CD4-positive, alpha-beta T cell (primary cell): ENCODE measurements at regions not wholly inside any gene's neighbourhood (a gene's known extent, or its start where the extent isn't known, plus 50 kb on each side); places are given as distances from the start of the nearest gene placed in this dataset.
A peak's percentile ranks its signal among the peaks of the same experiment; 100 is the strongest.

Experiments used
- ATAC-seq: fragments of 200-7000 bp; cut with Tn5 transposase; one replicate; pipeline ENCODE4 v1.10.0; 2022; ENCODE audit warnings: mild to moderate bottlenecking; ENCODE audit not compliant: poor library complexity
- CTCF ChIA-PET: fragments of 350-600 bp; sonication (Branson Sonifier 250); formaldehyde crosslinking; loops from one replicate; lab custom pipeline; 2021; ENCODE audit warnings: antibody characterized with exemption, inconsistent platforms; lab: Charles Lee
- POLR2A ChIA-PET: fragments of 350-600 bp; sonication (Branson Sonifier 250); formaldehyde crosslinking; loops from one replicate; lab custom pipeline; 2021; ENCODE audit warnings: antibody characterized with exemption, inconsistent platforms; lab: Charles Lee
- DNase-seq, 14 experiments: peaks; one replicate each; pipeline ENCODE4 v3.0.0-alpha.2; 2013 to 2020; ENCODE audit warnings: mixed read lengths in 2 of 14
- H3K27ac ChIP-seq, 2 donors: one replicate each; pipeline versions ENCODE4 v1.5.1 to v1.7.0; 2013; ENCODE audit warnings: low read length in 2 of 2, low read depth in 1 of 2, mild to moderate bottlenecking in 1 of 2
- H3K27me3 ChIP-seq, 2 experiments: 1 replicate in 1 of 2; 2 replicates in 1 of 2; pipeline versions ENCODE4 v1.6.1 to v1.7.0; 2013; ENCODE audit warnings: low read length in 2 of 2, control low read depth in 1 of 2, mild to moderate bottlenecking in 1 of 2, moderate library complexity in 1 of 2; ENCODE audit not compliant: insufficient read depth in 2 of 2, control insufficient read depth in 1 of 2
- H3K36me3 ChIP-seq: one replicate; pipeline ENCODE4 v1.6.1; 2013; ENCODE audit warnings: low read length, control low read depth; ENCODE audit not compliant: insufficient read depth
- H3K4me1 ChIP-seq: one replicate; pipeline ENCODE4 v1.6.1; 2013; ENCODE audit warnings: low read length, control low read depth; ENCODE audit not compliant: insufficient read depth
- H3K4me3 ChIP-seq: one replicate; pipeline ENCODE4 v1.5.1; 2013; ENCODE audit warnings: mild to moderate bottlenecking, low read length, moderate library complexity
- H3K9me3 ChIP-seq, 2 experiments: 1 replicate in 1 of 2; 2 replicates in 1 of 2; pipeline versions ENCODE4 v1.6.1 to v1.7.0; 2013; ENCODE audit warnings: low read length in 2 of 2, mild to moderate bottlenecking in 2 of 2, control low read depth in 1 of 2, moderate library complexity in 1 of 2; ENCODE audit not compliant: control insufficient read depth in 1 of 2, insufficient read depth in 1 of 2
- H3K27ac Mint-ChIP-seq: one replicate; pipeline ENCODE4 v1.8.0; 2020; ENCODE audit warnings: mixed read lengths
- H3K27me3 Mint-ChIP-seq: one replicate; pipeline ENCODE4 v1.8.0; 2021; ENCODE audit warnings: mixed read lengths
- H3K36me3 Mint-ChIP-seq: one replicate; pipeline ENCODE4 v1.8.0; 2021; ENCODE audit warnings: low read depth, mixed read lengths
- H3K4me1 Mint-ChIP-seq: one replicate; pipeline ENCODE4 v1.8.0; 2021; ENCODE audit warnings: low read depth, mixed read lengths
- H3K4me3 Mint-ChIP-seq: one replicate; pipeline ENCODE4 v1.8.0; 2020; ENCODE audit warnings: mild to moderate bottlenecking, mixed read lengths
- H3K9me3 Mint-ChIP-seq: one replicate; pipeline ENCODE4 v1.8.0; 2020; ENCODE audit warnings: mixed read lengths
- intact Hi-C, 2 experiments: fragments of 100-400 bp; cut with DNase I in 1 of 2; cut with micrococcal nuclease in 1 of 2; formaldehyde crosslinking; loops; one replicate each; pipeline versions ENCODE4 v1.15.1 to v1.9.0; 2023 to 2025; cut with DNase I, micrococcal nuclease
- TF ChIP-seq, protein P1 (sequence below): fragments of 200-600 bp; IDR thresholded peaks from one replicate; pipeline ENCODE4 v1.8.0; 2022; ENCODE audit warnings: antibody characterized with exemption, mild to moderate bottlenecking

DNA sequence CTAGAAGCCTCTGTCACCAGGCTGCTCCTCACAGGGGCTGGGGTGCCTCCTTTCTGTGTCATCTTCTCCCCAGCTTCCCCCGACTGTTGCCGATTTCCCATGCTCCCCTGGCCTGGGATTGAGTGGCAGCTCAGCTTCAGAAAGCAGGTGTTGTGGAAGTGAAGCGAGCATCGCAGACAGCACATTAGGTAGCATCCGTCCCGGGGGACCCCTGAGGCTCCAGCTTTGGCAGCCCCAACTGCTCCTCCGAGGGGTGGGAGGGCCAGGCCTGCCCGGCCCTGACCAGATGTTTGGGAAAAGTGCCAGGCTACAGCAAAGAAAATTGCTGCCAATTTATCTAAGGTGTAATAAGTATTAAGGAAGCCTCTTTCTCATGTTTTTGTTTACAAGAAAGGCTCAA is 1045.6 kb downstream of the BCL11B start:
- no peaks in the 10 kb centered on the region for H3K36me3 ChIP-seq
- H3K27me3 ChIP-seq = no peaks in the 10 kb centered on the region
- H3K4me3 ChIP-seq = no peak overlapping the region
- DNase-seq = no peak
- Mint-ChIP-seq H3K36me3 (no peaks in the 10 kb centered on the region), H3K9me3 (no peaks in the 10 kb centered on the region), H3K27me3 (no peaks in the 10 kb centered on the region), H3K4me1 (peaks cover 92% of the 10 kb centered on the region), H3K4me3 (no peak overlapping the region), H3K27ac (peak overlapping the region; percentile 96)
- intact Hi-C loops = loop anchor here (2.0 to 10.0 kb wide), 9 partner anchors 18 to 1048 kb away; partner anchors contain the start of gene BCL11B (in 2 of the 2)
- H3K4me1 ChIP-seq = peaks cover 84% of the 10 kb centered on the region
- TF ChIP-seq, protein P1, sequence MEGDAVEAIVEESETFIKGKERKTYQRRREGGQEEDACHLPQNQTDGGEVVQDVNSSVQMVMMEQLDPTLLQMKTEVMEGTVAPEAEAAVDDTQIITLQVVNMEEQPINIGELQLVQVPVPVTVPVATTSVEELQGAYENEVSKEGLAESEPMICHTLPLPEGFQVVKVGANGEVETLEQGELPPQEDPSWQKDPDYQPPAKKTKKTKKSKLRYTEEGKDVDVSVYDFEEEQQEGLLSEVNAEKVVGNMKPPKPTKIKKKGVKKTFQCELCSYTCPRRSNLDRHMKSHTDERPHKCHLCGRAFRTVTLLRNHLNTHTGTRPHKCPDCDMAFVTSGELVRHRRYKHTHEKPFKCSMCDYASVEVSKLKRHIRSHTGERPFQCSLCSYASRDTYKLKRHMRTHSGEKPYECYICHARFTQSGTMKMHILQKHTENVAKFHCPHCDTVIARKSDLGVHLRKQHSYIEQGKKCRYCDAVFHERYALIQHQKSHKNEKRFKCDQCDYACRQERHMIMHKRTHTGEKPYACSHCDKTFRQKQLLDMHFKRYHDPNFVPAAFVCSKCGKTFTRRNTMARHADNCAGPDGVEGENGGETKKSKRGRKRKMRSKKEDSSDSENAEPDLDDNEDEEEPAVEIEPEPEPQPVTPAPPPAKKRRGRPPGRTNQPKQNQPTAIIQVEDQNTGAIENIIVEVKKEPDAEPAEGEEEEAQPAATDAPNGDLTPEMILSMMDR = no peak
- no peaks in the 10 kb centered on the region for H3K9me3 ChIP-seq
- H3K27ac ChIP-seq = peak overlapping the region; percentile 65
- ChIA-PET CTCF (no interaction called here), POLR2A (interaction anchor here (1.1 to 2.3 kb wide), 8 partner anchors 16 to 1043 kb away, joined by 3 to 14 read pairs (median 5); no protein-coding TSS in a partner anchor)
- no peak for ATAC-seq

DNA sequence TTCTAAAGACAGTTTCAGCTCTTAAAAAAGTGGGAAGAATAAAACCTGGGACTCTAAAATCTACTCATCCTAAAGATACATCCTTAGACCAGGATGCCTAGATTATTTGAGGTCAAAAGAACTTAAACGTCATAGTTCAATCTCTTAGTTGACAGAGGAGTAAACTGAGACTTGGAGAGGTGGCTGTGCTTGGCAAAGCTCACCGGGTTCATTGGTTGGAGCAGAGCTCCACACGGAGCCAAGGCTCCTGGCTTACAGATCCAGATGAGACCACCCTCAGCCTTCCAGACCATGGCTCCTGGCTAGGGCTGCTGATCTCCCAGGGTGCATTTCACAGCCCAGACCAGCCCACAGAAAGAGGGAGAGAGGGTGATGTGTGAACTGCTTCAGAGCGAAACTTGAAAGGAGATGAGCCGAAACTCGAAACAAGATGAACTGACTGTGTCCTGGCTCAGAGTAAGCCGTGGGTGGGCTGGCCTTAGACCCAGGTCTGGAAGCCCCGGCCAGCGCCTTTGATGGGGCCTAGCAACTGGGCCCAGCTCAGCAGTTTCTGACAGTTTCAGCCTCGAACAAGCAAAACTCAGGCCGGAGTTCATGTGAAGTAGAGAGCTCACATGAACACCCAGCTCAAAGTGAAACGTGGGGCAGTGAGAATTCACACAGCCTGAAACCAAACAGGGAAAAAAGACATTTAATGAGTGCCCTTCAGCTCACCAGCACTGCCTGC is 1044.8 kb downstream of the BCL11B start:
- peak in 5 of 14 experiments; percentile 13 to 56 (median 48) for DNase-seq
- Histone ChIP-seq H3K4me3 (no peak overlapping the region), H3K4me1 (peaks cover 84% of the 10 kb centered on the region), H3K9me3 (no peaks in the 10 kb centered on the region), H3K27ac (peak overlapping the region; percentile 65), H3K27me3 (no peaks in the 10 kb centered on the region), H3K36me3 (no peaks in the 10 kb centered on the region)
- H3K4me3 Mint-ChIP-seq = peak overlapping the region; percentile 61
- ChIA-PET POLR2A (interaction anchor here (1.0 to 4.3 kb wide), 16 partner anchors 17 to 1044 kb away, joined by 3 to 25 read pairs (median 6); partner anchors contain the start of gene BCL11B), CTCF (interaction anchor here (1.2 kb wide), 1 partner anchor 249 kb away, joined by 3 read pairs; no protein-coding TSS in a partner anchor)
- H3K4me1 Mint-ChIP-seq = peaks cover 94% of the 10 kb centered on the region
- no peaks in the 10 kb centered on the region for H3K9me3 Mint-ChIP-seq
- no peak for ATAC-seq
- TF ChIP-seq, protein P1 = no peak
- H3K27ac Mint-ChIP-seq = peak overlapping the region; percentile 96
- no peaks in the 10 kb centered on the region for H3K27me3 Mint-ChIP-seq
- H3K36me3 Mint-ChIP-seq = no peaks in the 10 kb centered on the region
- intact Hi-C loops = loop anchor here (2.0 to 10.0 kb wide), 9 partner anchors 18 to 1048 kb away; partner anchors contain the start of gene BCL11B (in 2 of the 2)

DNA sequence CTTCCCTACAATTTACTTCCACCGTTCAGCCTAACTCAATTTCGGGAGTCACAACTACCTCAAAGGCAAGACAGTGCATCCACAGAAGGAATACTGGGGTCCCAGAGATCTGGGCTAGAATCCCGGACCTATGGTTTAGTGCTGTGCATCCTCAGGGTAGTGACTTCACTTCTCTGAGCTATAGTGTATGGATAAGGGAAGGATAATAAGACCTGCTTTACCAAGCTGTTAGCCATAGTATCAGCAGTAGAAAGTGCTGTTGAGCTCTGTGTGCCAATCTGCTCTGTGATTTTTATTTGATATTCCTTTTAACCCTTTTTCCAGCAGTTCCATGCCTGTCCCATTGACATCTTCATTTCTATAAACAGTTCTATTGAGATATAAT is 1044.3 kb downstream of the BCL11B start:
- TF ChIP-seq, protein P1 = no peak
- Histone ChIP-seq H3K27ac (peak overlapping the region; percentile 65), H3K27me3 (no peaks in the 10 kb centered on the region), H3K9me3 (no peaks in the 10 kb centered on the region), H3K4me3 (no peak overlapping the region), H3K4me1 (peaks cover 81% of the 10 kb centered on the region), H3K36me3 (no peaks in the 10 kb centered on the region)
- Mint-ChIP-seq H3K4me1 (peaks cover 89% of the 10 kb centered on the region), H3K36me3 (no peaks in the 10 kb centered on the region), H3K27me3 (no peaks in the 10 kb centered on the region), H3K9me3 (no peaks in the 10 kb centered on the region), H3K27ac (peak overlapping the region; percentile 96), H3K4me3 (peak overlapping the region; percentile 61)
- ChIA-PET CTCF (interaction anchor here (1.2 kb wide), 1 partner anchor 249 kb away, joined by 3 read pairs; no protein-coding TSS in a partner anchor), POLR2A (interaction anchor here (0.7 to 4.3 kb wide), 17 partner anchors 16 to 1044 kb away, joined by 3 to 25 read pairs (median 5); partner anchors contain the start of gene BCL11B)
- DNase-seq = no peak
- ATAC-seq = no peak
- intact Hi-C loops = loop anchor here (2.0 to 10.0 kb wide), 9 partner anchors 19 to 1047 kb away; partner anchors contain the start of gene BCL11B (in 2 of the 2)
